Panc1 (cell line): ENCODE measurements at regions not wholly inside any gene's neighbourhood (a gene's known extent, or its start where the extent isn't known, plus 50 kb on each side); places are given as distances from the start of the nearest gene placed in this dataset.

Experiments used
- ATAC-seq: fragments of 200-7000 bp; cut with Tn5 transposase; 2 replicates; pipeline ENCODE4 v1.9.1; 2020; ENCODE audit warnings: mild to moderate bottlenecking, moderate library complexity
- BruUV-seq: library from RNA; stranded (reverse); fragments of 400-500 nt; replicated peaks from 2 replicates; lab custom pipeline; 2021; lab: Mats Ljungman, UMichigan
- CTCF ChIA-PET: fragments of 300-600 bp; sonication (Branson Sonifier 250); formaldehyde crosslinking; loops from one replicate; lab custom pipeline; 2022; ENCODE audit warnings: antibody characterized with exemption; lab: Charles Lee
- POLR2A ChIA-PET: fragments of 300-600 bp; sonication (Branson Sonifier 250); formaldehyde crosslinking; loops from one replicate; lab custom pipeline; 2022; ENCODE audit warnings: antibody characterized with exemption; lab: Charles Lee
- DNase-seq: peaks from one replicate; pipeline ENCODE4 v3.0.0-alpha.2; 2010; ENCODE audit warnings: low read depth, low spot score
- H3K27ac ChIP-seq: 2 replicates; pipeline ENCODE4 v1.5.1; 2011; ENCODE audit warnings: mild to moderate bottlenecking, low read length, inconsistent platforms
- H3K27me3 ChIP-seq: fragments of 200-500 bp; sonication (Bioruptor generic); 2 replicates; pipeline ENCODE4 v1.6.0; 2014; ENCODE audit warnings: low read length, inconsistent platforms; ENCODE audit not compliant: control insufficient read depth, insufficient read depth
- H3K36me3 ChIP-seq: fragments of 200-500 bp; sonication (Bioruptor generic); 2 replicates; pipeline ENCODE4 v1.5.1; 2014; ENCODE audit warnings: inconsistent platforms, mild to moderate bottlenecking, low read length, moderate library complexity; ENCODE audit not compliant: control insufficient read depth, insufficient read depth
- H3K4me1 ChIP-seq: 2 replicates; pipeline ENCODE4 v1.5.1; 2011; ENCODE audit warnings: inconsistent platforms, mild to moderate bottlenecking, low read length, moderate library complexity; ENCODE audit not compliant: control insufficient read depth, insufficient read depth
- H3K4me3 ChIP-seq, 2 experiments: 2 replicates each; pipeline ENCODE4 v1.5.1; 2011 to 2012; ENCODE audit warnings: low read depth in 2 of 2, low read length in 2 of 2, mild to moderate bottlenecking in 2 of 2, inconsistent platforms in 1 of 2, moderate library complexity in 1 of 2
- H3K9me3 ChIP-seq: fragments of 200-500 bp; sonication (Bioruptor generic); 2 replicates; pipeline ENCODE4 v1.5.1; 2014; ENCODE audit warnings: low read depth, mild to moderate bottlenecking, inconsistent platforms, low read length, moderate library complexity; ENCODE audit not compliant: control insufficient read depth, insufficient read depth
- CTCF ChIP-seq: fragments of 450-650 bp; IDR thresholded peaks from 2 replicates; pipeline ENCODE4 v1.5.1; 2017; ENCODE audit warnings: mild to moderate bottlenecking
- POLR2AphosphoS5 ChIP-seq: IDR thresholded peaks from 2 replicates; pipeline ENCODE4 v1.6.1; 2012; ENCODE audit warnings: mild to moderate bottlenecking, low read depth, low read length, moderate library complexity
- REST ChIP-seq, 2 experiments: IDR thresholded peaks; 2 replicates each; pipeline ENCODE4 v1.6.1; 2011 to 2012; ENCODE audit warnings: low read depth in 2 of 2, control low read depth in 1 of 2, low read length in 1 of 2, mild to moderate bottlenecking in 1 of 2, moderate library complexity in 1 of 2; ENCODE audit not compliant: insufficient read depth in 1 of 2
- SIN3A ChIP-seq: IDR thresholded peaks from 2 replicates; pipeline ENCODE4 v1.6.1; 2012; ENCODE audit warnings: low read depth, mild to moderate bottlenecking, low read length, moderate library complexity, borderline replicate concordance; ENCODE audit not compliant: insufficient read depth
- TCF7L2 ChIP-seq: IDR thresholded peaks from 2 replicates; pipeline ENCODE4 v1.6.1; 2011; ENCODE audit warnings: mild to moderate bottlenecking, low read depth, low read length, inconsistent platforms
- in situ Hi-C: cut with HindIII; loops from 2 replicates; pipeline ENCODE4 v1.10.0; 2016; ENCODE audit warnings: low sequenced_read_pairs, low pct_unique_long_range_greater_than_20kb
- intact Hi-C: fragments of 100-400 bp; cut with micrococcal nuclease; formaldehyde crosslinking; loops from one replicate; pipeline ENCODE4 v1.10.0; 2022; ENCODE audit not compliant: unreplicated experiment

- no TSS peak for BruUV-seq
- no peak for TF ChIP-seq REST (IDR thresholded peaks at IDR 0.05; ENCODE audit: insufficient read depth in 1 of 2, low read depth in 2 of 2, low read length in 1 of 2)
- TF ChIP-seq CTCF: no peak
- no peak for TF ChIP-seq POLR2AphosphoS5
- no peak for TF ChIP-seq SIN3A
- TF ChIP-seq TCF7L2: no peak
- ATAC-seq (no peak), DNase-seq (no peak)
- no peak overlapping the region for H3K27ac ChIP-seq
- no peak overlapping the region for H3K4me3 ChIP-seq
- no peaks in the 10 kb centered on the region for H3K4me1 ChIP-seq
- POLR2A ChIA-PET: interaction anchor here (0.8 kb wide), 1 partner anchor 217 kb away, joined by 3 read pairs; no protein-coding TSS in a partner anchor
- CTCF ChIA-PET: no interaction called here
- H3K9me3 ChIP-seq: no peaks in the 10 kb centered on the region
- H3K27me3 ChIP-seq: no peaks in the 10 kb centered on the region
- H3K36me3 ChIP-seq: no peaks in the 10 kb centered on the region
- intact Hi-C loops (no loop called here), in situ Hi-C loops (no loop called here)
These were observed 545.8 kb downstream of the IQCM start for GRCh38 chr4:149269835-149270234.

GRCh38 chr4:149266301-149266700 lies 549.3 kb downstream of the IQCM start:
- no TSS peak for BruUV-seq
- Histone ChIP-seq H3K27me3 (no peaks in the 10 kb centered on the region), H3K4me1 (no peaks in the 10 kb centered on the region), H3K36me3 (no peaks in the 10 kb centered on the region), H3K4me3 (no peak overlapping the region), H3K9me3 (no peaks in the 10 kb centered on the region), H3K27ac (no peak overlapping the region)
- intact Hi-C loops: no loop called here
- ChIA-PET CTCF (no interaction called here), POLR2A (no interaction called here)
- TF ChIP-seq TCF7L2 (no peak), REST (IDR thresholded peaks at IDR 0.05; ENCODE audit: insufficient read depth in 1 of 2, low read depth in 2 of 2, low read length in 1 of 2) (no peak), SIN3A (no peak), POLR2AphosphoS5 (no peak), CTCF (no peak)
- DNase-seq: no peak
- in situ Hi-C loops: no loop called here
- ATAC-seq: no peak
